WTC11 (cell line): ENCODE measurements at regions not wholly inside any gene's neighbourhood (a gene's known extent, or its start where the extent isn't known, plus 50 kb on each side); places are given as distances from the start of the nearest gene placed in this dataset.

Source experiments
- ATAC-seq: fragments of 200-7000 bp; cut with Tn5 transposase; 2 replicates; pipeline ENCODE4 v1.10.0; 2021; ENCODE audit warnings: mild to moderate bottlenecking, moderate library complexity
- CTCF ChIA-PET: fragments of 300-600 bp; sonication (Branson Sonifier 250); formaldehyde crosslinking; loops from one replicate; lab custom pipeline; 2021; ENCODE audit warnings: antibody characterized with exemption; lab: Charles Lee
- POLR2A ChIA-PET: fragments of 350-600 bp; sonication (Branson Sonifier 250); formaldehyde crosslinking; loops from one replicate; lab custom pipeline; 2021; ENCODE audit warnings: antibody characterized with exemption; lab: Charles Lee
- DNase-seq: peaks from one replicate; pipeline ENCODE4 v3.0.0; 2021; ENCODE audit warnings: low spot score
- H3K27ac Mint-ChIP-seq: 2 replicates; pipeline ENCODE4 v1.8.0; 2021; ENCODE audit warnings: mixed read lengths
- H3K27me3 Mint-ChIP-seq: 2 replicates; pipeline ENCODE4 v1.8.0; 2021; ENCODE audit warnings: low read depth, mild to moderate bottlenecking, moderate library complexity, mixed read lengths
- H3K36me3 Mint-ChIP-seq: 2 replicates; pipeline ENCODE4 v1.8.0; 2021; ENCODE audit warnings: mixed read lengths
- H3K4me1 Mint-ChIP-seq: 2 replicates; pipeline ENCODE4 v1.8.0; 2022; ENCODE audit warnings: mixed read lengths
- H3K4me3 Mint-ChIP-seq: 2 replicates; pipeline ENCODE4 v1.8.0; 2021; ENCODE audit warnings: mild to moderate bottlenecking, moderate library complexity, mixed read lengths
- H3K9me3 Mint-ChIP-seq: 2 replicates; pipeline ENCODE4 v1.8.0; 2021; ENCODE audit warnings: mixed read lengths
- CDX4 ChIP-seq: fragments of 250-450 bp; sonication (Bioruptor Pico); IDR thresholded peaks from 2 replicates; pipeline ENCODE4 v1.9.0; 2021; ENCODE audit warnings: moderate library complexity, mild to moderate bottlenecking, inconsistent platforms, borderline replicate concordance
- E2F4 ChIP-seq: sonication (generic); formaldehyde crosslinking; IDR thresholded peaks from 2 replicates; pipeline ENCODE4 v1.8.1; 2022; ENCODE audit warnings: low read depth, mild to moderate bottlenecking, moderate library complexity, missing genetic modification reagents, borderline replicate concordance
- FOXJ3 ChIP-seq: sonication (generic); formaldehyde crosslinking; IDR thresholded peaks from 2 replicates; pipeline ENCODE4 v1.9.0; 2021; ENCODE audit warnings: missing genetic modification reagents, mild to moderate bottlenecking, borderline replicate concordance
- FOXK1 ChIP-seq: sonication (generic); formaldehyde crosslinking; IDR thresholded peaks from 2 replicates; pipeline ENCODE4 v1.8.0; 2022; ENCODE audit warnings: mild to moderate bottlenecking, moderate library complexity, missing genetic modification reagents
- HMGXB4 ChIP-seq: sonication (generic); formaldehyde crosslinking; IDR thresholded peaks from 2 replicates; pipeline ENCODE4 v1.8.1; 2023; ENCODE audit warnings: mild to moderate bottlenecking, moderate library complexity, missing genetic modification reagents
- IRF1 ChIP-seq: sonication (generic); formaldehyde crosslinking; IDR thresholded peaks from 2 replicates; pipeline ENCODE4 v1.8.0; 2023; ENCODE audit warnings: missing genetic modification reagents
- IRF2 ChIP-seq: sonication (generic); formaldehyde crosslinking; IDR thresholded peaks from 2 replicates; pipeline ENCODE4 v1.8.0; 2022; ENCODE audit warnings: low read depth, missing genetic modification reagents, borderline replicate concordance
- MYBL2 ChIP-seq: sonication (generic); formaldehyde crosslinking; IDR thresholded peaks from 2 replicates; pipeline ENCODE4 v1.8.1; 2023; ENCODE audit warnings: mild to moderate bottlenecking, moderate library complexity, missing genetic modification reagents
- OVOL2 ChIP-seq: fragments of 250-450 bp; sonication (Bioruptor Pico); IDR thresholded peaks from 2 replicates; pipeline ENCODE4 v1.9.0; 2021; ENCODE audit warnings: mild to moderate bottlenecking, borderline replicate concordance
- RELA ChIP-seq: sonication (generic); formaldehyde crosslinking; IDR thresholded peaks from 2 replicates; pipeline ENCODE4 v1.8.1; 2022; ENCODE audit warnings: missing genetic modification reagents, mild to moderate bottlenecking, borderline replicate concordance
- TP53 ChIP-seq: sonication (generic); formaldehyde crosslinking; IDR thresholded peaks from 2 replicates; pipeline ENCODE4 v1.8.1; 2023; ENCODE audit warnings: mild to moderate bottlenecking, missing genetic modification reagents
- USF1 ChIP-seq: sonication (generic); formaldehyde crosslinking; IDR thresholded peaks from 2 replicates; pipeline ENCODE4 v1.8.0; 2022; ENCODE audit warnings: mild to moderate bottlenecking, missing genetic modification reagents
- ZMAT4 ChIP-seq: fragments of 250-450 bp; sonication (Bioruptor Pico); IDR thresholded peaks from 2 replicates; pipeline ENCODE4 v1.9.0; 2021; ENCODE audit warnings: mild to moderate bottlenecking
- ZNF281 ChIP-seq: sonication (generic); formaldehyde crosslinking; IDR thresholded peaks from 2 replicates; pipeline ENCODE4 v1.8.0; 2023; ENCODE audit warnings: mild to moderate bottlenecking, missing genetic modification reagents
- ZNF532 ChIP-seq: fragments of 250-450 bp; sonication (Bioruptor Pico); IDR thresholded peaks from 2 replicates; pipeline ENCODE4 v1.9.0; 2021; ENCODE audit warnings: mild to moderate bottlenecking, borderline replicate concordance

GRCh38 chr10:130969700-130970099 is 341.8 kb downstream of the TCERG1L start (continued):
- TF ChIP-seq MYBL2 (CRISPR knock-in tag) (no peak), FOXK1 (CRISPR knock-in tag) (no peak), FOXJ3 (CRISPR knock-in tag) (no peak), OVOL2 (CRISPR knock-in tag) (no peak), RELA (CRISPR knock-in tag) (no peak)

- POLR2A ChIA-PET: no interaction called here
- peaks cover 72% of the 10 kb centered on the region for H3K9me3 Mint-ChIP-seq
- no peak overlapping the region for H3K27ac Mint-ChIP-seq
- H3K4me1 Mint-ChIP-seq: no peaks in the 10 kb centered on the region
- no peak for DNase-seq
- H3K36me3 Mint-ChIP-seq: peaks cover 67% of the 10 kb centered on the region
- H3K4me3 Mint-ChIP-seq: no peak overlapping the region
- TF ChIP-seq E2F4 (CRISPR knock-in tag) (no peak), CDX4 (CRISPR knock-in tag) (no peak), IRF2 (CRISPR knock-in tag) (no peak), ZNF532 (CRISPR knock-in tag) (no peak), ZMAT4 (no peak), IRF1 (CRISPR knock-in tag) (no peak), HMGXB4 (CRISPR knock-in tag) (no peak), USF1 (no peak), TP53 (CRISPR knock-in tag) (no peak), ZNF281 (CRISPR knock-in tag) (no peak)
- TF ChIP-seq, all 79 proteins: peak for 0
- CTCF ChIA-PET: no interaction called here
- ATAC-seq: no peak
- no peaks in the 10 kb centered on the region for H3K27me3 Mint-ChIP-seq
Measured at GRCh38 chr10:130970341-130971122, 341.0 kb downstream of the TCERG1L start.
